ENCODE measurements at regions not wholly inside any gene's neighbourhood (a gene's known extent, or its start where the extent isn't known, plus 50 kb on each side); places are given as distances from the start of the nearest gene placed in this dataset.

DNA sequence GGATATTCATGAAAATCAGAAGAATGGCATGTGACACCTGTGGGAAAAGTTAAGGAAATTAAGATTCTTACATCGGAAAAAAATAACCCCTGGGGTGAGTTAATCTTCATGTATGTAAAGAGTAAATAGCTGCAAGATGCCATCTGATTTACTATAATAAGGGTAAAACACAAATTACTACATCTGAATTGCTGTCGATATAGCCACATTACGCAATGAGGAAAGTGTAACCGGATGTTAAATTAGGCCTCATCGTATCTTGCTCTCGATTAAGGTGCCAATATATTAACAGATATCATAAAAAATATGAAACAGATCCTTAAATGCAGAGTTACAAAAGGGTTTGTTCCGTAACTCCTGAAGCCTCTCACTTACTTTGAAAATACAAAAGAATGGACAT is 87.4 kb upstream of the ID4 start:
- no peaks in the 10 kb centered on the region for H3K27me3 ChIP-seq
- H4K20me1 ChIP-seq: no peaks in the 10 kb centered on the region
- no peak overlapping the region for H3K4me2 ChIP-seq
- no peak overlapping the region for H3K4me3 ChIP-seq
- TF ChIP-seq Cebpa-rat (IDR thresholded peaks at IDR 0.05): no peak
- no peaks in the 10 kb centered on the region for H3K36me3 ChIP-seq
- H3K9me3 ChIP-seq (replicated peaks in 1 of 11): no peaks in the 10 kb centered on the region
- no peaks in the 10 kb centered on the region for H3K4me1 ChIP-seq
- no peak overlapping the region for H3K27ac ChIP-seq
- no peak overlapping the region for H3K9ac ChIP-seq

DNA sequence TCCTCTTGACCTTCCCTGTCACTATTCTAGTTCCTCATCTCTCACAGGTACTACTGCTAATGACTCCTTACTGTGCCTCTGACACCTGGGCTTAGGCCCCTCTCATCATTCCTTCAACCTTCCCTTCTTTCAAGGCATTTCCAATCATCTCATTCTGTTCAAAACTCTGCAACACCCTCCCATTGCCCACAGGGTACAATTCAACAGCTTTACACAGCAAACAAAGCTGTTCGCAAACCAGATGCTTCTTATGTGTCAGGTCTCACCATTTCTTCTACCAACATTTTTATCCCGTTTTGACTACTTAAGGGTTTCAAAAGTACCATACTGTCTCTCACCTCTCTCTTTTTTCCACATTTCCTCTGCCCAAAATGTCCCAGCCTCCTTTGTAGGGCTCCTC is 84.4 kb upstream of the ID4 start:
- H3K4me2 ChIP-seq: no peak overlapping the region
- TF ChIP-seq Cebpa-rat (IDR thresholded peaks at IDR 0.05): no peak
- no peaks in the 10 kb centered on the region for H3K36me3 ChIP-seq
- H3K9me3 ChIP-seq (replicated peaks in 1 of 11): no peaks in the 10 kb centered on the region
- H3K4me1 ChIP-seq: no peaks in the 10 kb centered on the region
- H3K27me3 ChIP-seq: no peaks in the 10 kb centered on the region
- H3K27ac ChIP-seq: no peak overlapping the region
- no peaks in the 10 kb centered on the region for H4K20me1 ChIP-seq
- H3K4me3 ChIP-seq: no peak overlapping the region
- H3K9ac ChIP-seq: no peak overlapping the region

DNA sequence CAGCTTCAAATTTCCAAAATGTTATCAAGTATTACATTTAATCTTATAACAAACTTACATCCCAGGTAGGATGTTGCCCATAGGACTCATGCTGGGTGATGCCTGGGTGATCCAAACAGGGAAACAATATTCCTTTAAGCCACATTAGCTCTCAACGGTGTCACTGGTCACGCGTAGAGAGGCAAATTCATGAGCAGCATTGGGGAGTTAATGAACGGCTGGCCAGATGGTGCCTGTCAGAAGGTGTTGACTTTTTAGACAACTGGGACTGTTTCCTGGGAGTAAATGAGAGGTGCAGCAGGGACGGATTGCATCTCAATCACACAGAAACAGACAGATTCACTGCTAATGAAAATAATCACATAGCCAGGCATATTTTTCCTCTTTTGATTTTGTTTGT is 83.3 kb upstream of the ID4 start:
- no peaks in the 10 kb centered on the region for H4K20me1 ChIP-seq
- TF ChIP-seq Cebpa-rat (IDR thresholded peaks at IDR 0.05): no peak
- no peak overlapping the region for H3K9ac ChIP-seq
- no peaks in the 10 kb centered on the region for H3K9me3 ChIP-seq (replicated peaks in 1 of 11)
- no peak overlapping the region for H3K4me3 ChIP-seq
- no peaks in the 10 kb centered on the region for H3K4me1 ChIP-seq
- H3K4me2 ChIP-seq: no peak overlapping the region
- H3K27ac ChIP-seq: no peak overlapping the region
- no peaks in the 10 kb centered on the region for H3K36me3 ChIP-seq
- H3K27me3 ChIP-seq: no peaks in the 10 kb centered on the region

DNA sequence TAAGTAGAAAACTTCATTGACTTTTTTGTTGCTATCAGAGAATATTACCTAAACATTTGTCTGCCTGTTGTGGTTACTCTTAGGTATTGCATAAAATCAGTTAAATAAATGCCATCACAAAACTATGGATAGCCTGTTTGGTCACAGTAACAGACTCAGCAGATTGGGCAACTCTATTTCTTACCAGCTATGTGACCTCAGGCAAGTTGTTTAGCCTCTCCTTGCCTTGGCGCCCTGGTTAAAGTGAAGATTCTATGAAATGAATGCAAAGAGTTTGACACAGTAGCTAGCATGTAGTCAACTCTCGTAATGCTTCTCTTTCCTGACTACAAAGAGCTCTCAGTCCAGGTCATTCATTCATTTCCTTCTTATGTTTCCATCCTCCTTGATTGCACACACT is 82.5 kb upstream of the ID4 start:
- Histone ChIP-seq H3K4me1 (no peaks in the 10 kb centered on the region), H4K20me1 (no peaks in the 10 kb centered on the region), H3K27me3 (no peaks in the 10 kb centered on the region), H3K4me3 (no peak overlapping the region), H3K36me3 (no peaks in the 10 kb centered on the region), H3K9me3 (replicated peaks in 1 of 11) (no peaks in the 10 kb centered on the region), H3K27ac (no peak overlapping the region), H3K4me2 (no peak overlapping the region), H3K9ac (no peak overlapping the region)
- TF ChIP-seq Cebpa-rat (IDR thresholded peaks at IDR 0.05): no peak

DNA sequence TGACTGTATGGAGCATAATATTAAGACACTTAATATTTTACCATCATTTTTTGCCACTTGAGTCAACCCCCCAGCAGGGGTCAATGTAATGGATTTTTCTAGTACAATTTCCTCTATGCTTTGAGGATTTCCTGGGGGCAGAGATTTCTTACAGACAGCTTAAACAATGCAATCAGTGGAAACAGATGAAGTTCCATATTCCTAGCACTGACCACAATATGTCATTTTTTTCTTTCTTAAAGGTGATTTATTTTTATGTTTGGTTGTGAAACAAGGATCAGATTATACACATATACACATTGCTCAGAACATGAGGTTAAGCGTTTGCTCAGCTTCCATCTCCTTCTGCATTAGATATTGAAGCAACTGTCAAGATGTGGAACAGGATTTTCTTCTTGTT is 82.0 kb upstream of the ID4 start:
- no peaks in the 10 kb centered on the region for H4K20me1 ChIP-seq

DNA sequence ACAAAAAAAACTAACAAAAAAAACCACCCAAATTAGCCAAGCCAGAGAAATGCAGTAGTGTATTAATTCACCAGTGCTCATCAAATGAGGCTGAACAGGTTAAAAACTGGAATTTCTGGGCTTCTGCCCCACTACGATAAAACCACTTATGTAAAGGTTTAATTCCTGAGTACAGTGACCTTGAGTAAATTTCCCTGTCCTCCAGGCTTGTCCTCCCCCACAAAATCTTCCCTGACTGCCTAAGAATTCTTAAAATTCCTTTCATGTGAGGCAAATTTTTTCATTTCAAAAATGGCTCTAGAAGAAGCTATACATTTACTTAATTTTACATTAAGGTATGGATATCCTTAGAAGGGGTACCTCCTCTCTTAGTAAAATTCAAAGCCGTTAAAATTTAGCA is 80.1 kb upstream of the ID4 start:
- Histone ChIP-seq H3K4me2 (no peak overlapping the region), H3K27me3 (no peaks in the 10 kb centered on the region), H3K27ac (no peak overlapping the region), H3K4me3 (no peak overlapping the region), H3K9me3 (replicated peaks in 1 of 11) (no peaks in the 10 kb centered on the region), H3K9ac (no peak overlapping the region), H3K4me1 (no peaks in the 10 kb centered on the region), H3K36me3 (no peaks in the 10 kb centered on the region), H4K20me1 (no peaks in the 10 kb centered on the region)
- TF ChIP-seq Cebpa-rat (IDR thresholded peaks at IDR 0.05): no peak

More for the DNA sequence above, 82.0 kb upstream of the ID4 start:
- no peak for TF ChIP-seq Cebpa-rat (IDR thresholded peaks at IDR 0.05)
- Histone ChIP-seq H3K36me3 (no peaks in the 10 kb centered on the region), H3K27me3 (no peaks in the 10 kb centered on the region), H3K4me2 (no peak overlapping the region), H3K9me3 (replicated peaks in 1 of 11) (no peaks in the 10 kb centered on the region), H3K9ac (no peak overlapping the region), H3K4me1 (no peaks in the 10 kb centered on the region), H3K4me3 (no peak overlapping the region), H3K27ac (no peak overlapping the region)

DNA sequence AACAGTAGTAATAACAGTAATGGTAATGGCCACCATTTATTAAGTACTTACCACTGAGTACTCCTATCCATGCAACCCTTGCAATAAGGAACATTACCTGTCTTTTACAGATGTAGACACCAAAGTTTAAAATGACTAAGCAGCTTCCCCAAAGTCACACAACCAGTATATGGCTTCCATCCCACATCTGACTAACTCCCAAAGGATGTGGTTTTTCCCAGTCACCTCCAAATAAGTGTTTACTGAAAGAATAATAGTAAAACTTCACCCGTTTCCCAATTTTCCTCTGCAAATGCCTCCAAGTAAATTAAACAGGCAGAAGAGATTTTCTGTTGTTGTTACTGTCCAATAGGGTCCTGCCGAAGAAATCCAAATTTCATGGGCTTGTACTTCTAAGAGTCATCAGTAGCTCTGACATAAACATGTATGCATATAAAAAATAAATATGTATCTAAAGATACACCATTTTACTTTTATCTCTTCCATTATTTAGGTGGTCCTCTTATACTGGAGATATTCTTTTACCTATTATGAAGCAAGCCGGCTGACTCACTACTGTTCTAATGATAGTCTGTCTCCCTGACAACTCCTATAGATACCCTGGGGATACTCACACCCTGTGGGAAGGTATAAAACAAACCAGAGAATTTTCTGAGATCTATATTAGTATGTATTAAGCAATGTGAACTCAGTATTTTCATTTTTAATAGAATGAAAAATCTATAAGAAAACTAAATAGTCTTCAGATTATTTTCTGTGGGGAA is 77.9 kb upstream of the ID4 start:
- no peaks in the 10 kb centered on the region for H3K36me3 ChIP-seq
- no peak overlapping the region for H3K27ac ChIP-seq
- no peak overlapping the region for H3K9ac ChIP-seq
- H3K4me2 ChIP-seq: no peak overlapping the region
- no peaks in the 10 kb centered on the region for H4K20me1 ChIP-seq
- H3K4me3 ChIP-seq: no peak overlapping the region
- peaks cover 0 to 3% (median 1%) of the 10 kb centered on the region in 11 experiments; a peak in 5 of 22 replicates for H3K9me3 ChIP-seq (replicated peaks in 1 of 11)
- no peaks in the 10 kb centered on the region for H3K27me3 ChIP-seq
- TF ChIP-seq Cebpa-rat (IDR thresholded peaks at IDR 0.05): no peak
- peaks cover 0 to 9% (median 0%) of the 10 kb centered on the region in 10 experiments; a peak in 1 of 20 replicates for H3K4me1 ChIP-seq

DNA sequence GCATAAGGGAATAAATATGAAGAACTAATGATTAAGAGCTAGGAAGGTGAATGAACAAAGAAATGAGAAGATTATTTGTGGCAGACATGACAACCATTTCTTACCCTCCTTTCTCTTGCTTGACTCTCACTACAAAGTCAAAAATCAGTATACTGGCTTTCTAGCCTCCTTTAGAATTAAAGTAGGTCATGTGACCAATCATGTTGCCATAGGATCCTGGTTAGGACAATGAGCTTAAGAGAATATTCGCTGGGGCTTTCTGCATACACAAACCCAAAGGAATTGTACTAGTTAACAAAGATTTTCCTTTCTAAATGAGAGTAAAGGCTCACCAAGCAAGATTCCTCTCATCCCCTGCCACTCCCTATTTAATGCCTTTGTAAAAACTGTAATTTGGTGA is 76.0 kb upstream of the ID4 start:
- H3K4me1 ChIP-seq: peaks cover 0 to 9% (median 0%) of the 10 kb centered on the region in 10 experiments; a peak in 1 of 20 replicates
- H4K20me1 ChIP-seq: no peaks in the 10 kb centered on the region
- no peak overlapping the region for H3K4me2 ChIP-seq
- H3K9ac ChIP-seq: no peak overlapping the region
- H3K27ac ChIP-seq: no peak overlapping the region
- H3K9me3 ChIP-seq (replicated peaks in 1 of 11): peaks cover 0 to 7% (median 5%) of the 10 kb centered on the region in 11 experiments; a peak in 5 of 22 replicates
- H3K36me3 ChIP-seq: no peaks in the 10 kb centered on the region
- TF ChIP-seq Cebpa-rat (IDR thresholded peaks at IDR 0.05): no peak
- H3K27me3 ChIP-seq: no peaks in the 10 kb centered on the region
- H3K4me3 ChIP-seq: no peak overlapping the region

DNA sequence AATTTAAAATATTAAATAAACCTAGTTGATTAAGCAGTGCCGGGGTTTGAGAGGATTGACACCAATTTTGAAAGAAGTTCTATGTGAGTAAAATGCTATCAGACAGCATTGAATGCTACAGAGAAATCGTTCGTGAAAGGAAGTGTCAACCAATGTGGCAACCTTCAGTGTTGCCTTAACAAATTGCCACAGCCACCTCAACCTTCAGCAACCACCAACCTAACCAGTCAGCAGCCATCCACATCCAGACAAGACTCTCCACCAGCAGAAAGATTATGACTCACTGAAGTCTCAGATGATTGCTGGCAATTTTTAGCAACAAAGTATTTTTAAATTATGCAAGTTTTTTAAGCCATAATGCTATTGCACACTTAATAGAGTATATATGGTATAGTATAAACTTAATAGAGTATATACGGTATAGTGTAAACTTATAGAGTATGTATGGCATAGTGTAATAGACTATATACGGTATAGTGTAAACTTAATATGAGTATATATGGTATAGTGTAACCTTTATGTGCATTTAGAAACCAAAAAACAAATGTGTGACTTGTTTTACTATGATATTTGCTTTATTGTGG is 65.3 kb upstream of the ID4 start:
- Histone ChIP-seq H3K27ac (no peak overlapping the region), H3K9me3 (replicated peaks in 1 of 11) (no peaks in the 10 kb centered on the region), H3K27me3 (no peaks in the 10 kb centered on the region), H3K4me1 (no peaks in the 10 kb centered on the region), H3K4me2 (no peak overlapping the region), H4K20me1 (no peaks in the 10 kb centered on the region), H3K9ac (no peak overlapping the region), H3K4me3 (no peak overlapping the region), H3K36me3 (no peaks in the 10 kb centered on the region)
- TF ChIP-seq Cebpa-rat (IDR thresholded peaks at IDR 0.05): no peak

DNA sequence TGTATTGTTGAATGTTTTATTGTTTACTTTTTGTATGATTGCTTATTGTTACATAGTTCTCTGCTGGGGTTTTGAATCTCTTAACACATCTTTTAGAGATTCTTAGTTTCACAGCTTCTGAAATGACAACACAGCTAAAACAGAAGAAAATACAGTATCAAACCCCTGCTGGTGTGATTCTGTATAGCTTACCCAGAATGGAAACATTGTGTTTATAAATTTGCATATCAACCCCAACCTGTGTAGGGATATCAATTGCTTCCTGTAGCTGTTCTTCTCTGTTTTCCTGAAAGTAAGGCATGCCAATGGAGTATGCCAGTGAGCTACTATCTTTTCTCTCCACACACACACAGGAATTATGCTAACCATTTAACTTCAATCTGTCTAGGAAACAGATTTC is 64.3 kb upstream of the ID4 start:
- no peaks in the 10 kb centered on the region for H3K4me1 ChIP-seq
- H3K4me2 ChIP-seq: no peak overlapping the region
- no peaks in the 10 kb centered on the region for H3K9me3 ChIP-seq (replicated peaks in 1 of 11)
- no peak overlapping the region for H3K9ac ChIP-seq
- TF ChIP-seq Cebpa-rat (IDR thresholded peaks at IDR 0.05): no peak
- H3K4me3 ChIP-seq: no peak overlapping the region
- no peaks in the 10 kb centered on the region for H3K36me3 ChIP-seq
- no peak overlapping the region for H3K27ac ChIP-seq
- H4K20me1 ChIP-seq: no peaks in the 10 kb centered on the region
- H3K27me3 ChIP-seq: no peaks in the 10 kb centered on the region
